Right cardiac atrium (tissue), 5 donors: ENCODE measurements at regions not wholly inside any gene's neighbourhood (a gene's known extent, or its start where the extent isn't known, plus 50 kb on each side); places are given as distances from the start of the nearest gene placed in this dataset.

Experiments
- ATAC-seq, 2 donors: fragments of 200-7000 bp; cut with Tn5 transposase; one replicate each; pipeline versions ENCODE4 v1.8.0 to v1.9.1; 2020; ENCODE audit warnings: moderate library complexity in 2 of 2, mild to moderate bottlenecking in 1 of 2
- DNase-seq, 3 donors: peaks; one replicate each; pipeline ENCODE4 v3.0.0-alpha.2; 2020
- H3K27ac ChIP-seq: one replicate; pipeline ENCODE4 v1.5.1; 2013; ENCODE audit warnings: mild to moderate bottlenecking, low read length, control low read depth, moderate library complexity
- H3K27me3 ChIP-seq: one replicate; pipeline ENCODE4 v1.6.1; 2013; ENCODE audit not compliant: control insufficient read depth, insufficient read depth
- H3K4me1 ChIP-seq: one replicate; pipeline ENCODE4 v1.6.1; 2013; ENCODE audit warnings: low read length; ENCODE audit not compliant: control insufficient read depth, insufficient read depth
- H3K4me3 ChIP-seq: one replicate; pipeline ENCODE4 v1.5.1; 2013; ENCODE audit warnings: low read length, control low read depth
- H3K9me3 ChIP-seq: one replicate; pipeline ENCODE4 v1.6.1; 2013; ENCODE audit warnings: low read length; ENCODE audit not compliant: control insufficient read depth
- WGBS: extraction: QIAGEN DNeasy Blood & Tissue Kit; methylation state at CpG from one replicate; pipeline ENCODE4 v1.1.7; 2013; 5-methylcytosine and 5-hydroxymethylcytosine counted together
- intact Hi-C, 4 donors: fragments of 100-400 bp; cut with DNase I; formaldehyde crosslinking; loops; one replicate each; pipeline versions ENCODE4 v1.11.0 to v1.14.0; 2022 to 2023
- donor health status: healthy with polysubstance abuse.
- donor health status: DM: no; HTN: yes; CAD: no.
- donor health status: DM: no; HTN: no; CAD: no.
- donor health status: DM: no; HTN: yes; CAD: no; lungs with severe emphysema.
- donor health status: DM: yes; HTN: yes; CAD: no.

GRCh38 chr2:22628221-22628620, 756.8 kb upstream of the KLHL29 start:
- intact Hi-C loops = no loop called here
- Histone ChIP-seq H3K4me1 (no peaks in the 10 kb centered on the region), H3K4me3 (no peak overlapping the region), H3K27ac (no peak overlapping the region), H3K27me3 (no peaks in the 10 kb centered on the region), H3K9me3 (no peaks in the 10 kb centered on the region)
- no peak for ATAC-seq
- peak in 1 of 3 donors; percentile 38 for DNase-seq
- WGBS = 68% methylated on average over 2 of the region's 2 CpGs

GRCh38 chr2:22628906-22629305, 756.1 kb upstream of the KLHL29 start:
- no peak overlapping the region for H3K27ac ChIP-seq
- intact Hi-C loops = no loop called here
- ATAC-seq (no peak), DNase-seq (no peak)
- no peaks in the 10 kb centered on the region for H3K9me3 ChIP-seq
- no peaks in the 10 kb centered on the region for H3K27me3 ChIP-seq
- H3K4me1 ChIP-seq = no peaks in the 10 kb centered on the region
- H3K4me3 ChIP-seq = no peak overlapping the region
- WGBS = 70% methylated on average over 3 of the region's 3 CpGs

- H3K9me3 ChIP-seq = no peaks in the 10 kb centered on the region
- intact Hi-C loops = no loop called here
- DNase-seq (no peak), ATAC-seq (no peak)
- H3K4me1 ChIP-seq = no peaks in the 10 kb centered on the region
- 86% methylated on average over 3 of the region's 3 CpGs for WGBS
- H3K27me3 ChIP-seq = no peaks in the 10 kb centered on the region
- no peak overlapping the region for H3K27ac ChIP-seq
- no peak overlapping the region for H3K4me3 ChIP-seq
Measured at GRCh38 chr2:22634167-22634566, 750.8 kb upstream of the KLHL29 start.

GRCh38 chr2:22656426-22656825, 728.6 kb upstream of the KLHL29 start:
- no peak for DNase-seq
- Histone ChIP-seq H3K27me3 (no peaks in the 10 kb centered on the region), H3K27ac (no peak overlapping the region), H3K4me1 (no peaks in the 10 kb centered on the region), H3K9me3 (no peaks in the 10 kb centered on the region), H3K4me3 (no peak overlapping the region)
- intact Hi-C loops = no loop called here
- ATAC-seq = no peak
- WGBS = 58% methylated on average over 1 of the region's 1 CpG

GRCh38 chr2:22673529-22673928, 711.5 kb upstream of the KLHL29 start:
- Histone ChIP-seq H3K9me3 (no peaks in the 10 kb centered on the region), H3K27me3 (no peaks in the 10 kb centered on the region), H3K4me3 (no peak overlapping the region), H3K4me1 (no peaks in the 10 kb centered on the region), H3K27ac (no peak overlapping the region)
- 78% methylated on average over 6 of the region's 6 CpGs for WGBS
- no peak for ATAC-seq
- DNase-seq = no peak
- intact Hi-C loops = no loop called here

GRCh38 chr2:22683914-22684313, 701.1 kb upstream of the KLHL29 start:
- no peak for ATAC-seq
- intact Hi-C loops = no loop called here

GRCh38 chr2:22690096-22690495, 694.9 kb upstream of the KLHL29 start:
- Histone ChIP-seq H3K4me1 (no peaks in the 10 kb centered on the region), H3K9me3 (no peaks in the 10 kb centered on the region), H3K4me3 (no peak overlapping the region), H3K27ac (no peak overlapping the region), H3K27me3 (no peaks in the 10 kb centered on the region)
- ATAC-seq (no peak), DNase-seq (no peak)
- WGBS = 81% methylated on average over 1 of the region's 1 CpG
- intact Hi-C loops = no loop called here

More at GRCh38 chr2:22683914-22684313, 701.1 kb upstream of the KLHL29 start:
- H3K27ac ChIP-seq = no peak overlapping the region
- no peak for DNase-seq
- H3K4me3 ChIP-seq = no peak overlapping the region
- WGBS = 68% methylated on average over 1 of the region's 1 CpG
- H3K9me3 ChIP-seq = no peaks in the 10 kb centered on the region
- no peaks in the 10 kb centered on the region for H3K4me1 ChIP-seq
- no peaks in the 10 kb centered on the region for H3K27me3 ChIP-seq

GRCh38 chr2:22691666-22692065, 693.3 kb upstream of the KLHL29 start:
- Histone ChIP-seq H3K4me3 (no peak overlapping the region), H3K27ac (no peak overlapping the region), H3K9me3 (no peaks in the 10 kb centered on the region), H3K4me1 (no peaks in the 10 kb centered on the region), H3K27me3 (no peaks in the 10 kb centered on the region)
- WGBS = 71% methylated on average over 5 of the region's 5 CpGs
- DNase-seq (no peak), ATAC-seq (no peak)
- intact Hi-C loops = no loop called here

- Histone ChIP-seq H3K27me3 (no peaks in the 10 kb centered on the region), H3K4me3 (no peak overlapping the region), H3K9me3 (no peaks in the 10 kb centered on the region), H3K27ac (no peak overlapping the region), H3K4me1 (no peaks in the 10 kb centered on the region)
- intact Hi-C loops = no loop called here
- DNase-seq (no peak), ATAC-seq (no peak)
- WGBS = 72% methylated on average over 2 of the region's 2 CpGs
Measured at GRCh38 chr2:22692746-22693145, 692.2 kb upstream of the KLHL29 start.

- ATAC-seq = no peak
- Histone ChIP-seq H3K27ac (no peak overlapping the region), H3K9me3 (no peaks in the 10 kb centered on the region), H3K27me3 (no peaks in the 10 kb centered on the region), H3K4me3 (no peak overlapping the region), H3K4me1 (no peaks in the 10 kb centered on the region)
- WGBS = 78% methylated on average over 2 of the region's 2 CpGs
- DNase-seq = no peak
- intact Hi-C loops = no loop called here
Measured at GRCh38 chr2:22694300-22694699, 690.7 kb upstream of the KLHL29 start.

GRCh38 chr2:22694856-22695255, 690.1 kb upstream of the KLHL29 start:
- ATAC-seq (no peak), DNase-seq (no peak)
- no peak overlapping the region for H3K4me3 ChIP-seq
- no peaks in the 10 kb centered on the region for H3K4me1 ChIP-seq
- 38% methylated on average over 1 of the region's 1 CpG for WGBS
- no peak overlapping the region for H3K27ac ChIP-seq
- H3K9me3 ChIP-seq = no peaks in the 10 kb centered on the region
- no peaks in the 10 kb centered on the region for H3K27me3 ChIP-seq
- intact Hi-C loops = no loop called here

GRCh38 chr2:22697054-22697788, 687.8 kb upstream of the KLHL29 start:
- ATAC-seq (no peak), DNase-seq (no peak)
- Histone ChIP-seq H3K27ac (no peak overlapping the region), H3K4me1 (no peaks in the 10 kb centered on the region), H3K9me3 (no peaks in the 10 kb centered on the region), H3K4me3 (no peak overlapping the region), H3K27me3 (no peaks in the 10 kb centered on the region)
- WGBS = 80% methylated on average over 4 of the region's 4 CpGs
- intact Hi-C loops = no loop called here
